Naive thymus-derived CD4-positive, alpha-beta T cell (primary cell): ENCODE measurements at regions not wholly inside any gene's neighbourhood (a gene's known extent, or its start where the extent isn't known, plus 50 kb on each side); places are given as distances from the start of the nearest gene placed in this dataset.
"Not testable (repeated sequence)": the region's sequence is repeated elsewhere in the genome, so short reads cannot be mapped to it uniquely, and the experiment has no call there.

Experiments
- ATAC-seq: fragments of 150-1000 bp; cut with Tn5 transposase; 2 replicates; pipeline ENCODE4 v1.10.0; 2021; ENCODE audit warnings: mild to moderate bottlenecking, moderate library complexity
- CTCF ChIA-PET: fragments of 350-600 bp; sonication (Branson Sonifier 250); formaldehyde crosslinking; loops from one replicate; lab custom pipeline; 2021; ENCODE audit warnings: antibody characterized with exemption; lab: Charles Lee
- POLR2A ChIA-PET: fragments of 350-600 bp; sonication (Branson Sonifier 250); formaldehyde crosslinking; loops from one replicate; lab custom pipeline; 2021; ENCODE audit warnings: antibody characterized with exemption, inconsistent platforms; lab: Charles Lee
- DNase-seq, 9 donors: peaks; one replicate each; pipeline versions ENCODE4 v3.0.0 to v3.0.0-alpha.2; 2020 to 2022; ENCODE audit warnings: mixed read lengths in 1 of 9
- H3K27ac ChIP-seq: one replicate; pipeline ENCODE4 v1.7.0; 2013; ENCODE audit warnings: mild to moderate bottlenecking, low read depth, low read length, moderate library complexity
- H3K27me3 ChIP-seq, 2 donors: one replicate each; pipeline ENCODE4 v1.7.0; 2013; ENCODE audit warnings: low read length in 2 of 2, mild to moderate bottlenecking in 2 of 2, moderate library complexity in 2 of 2; ENCODE audit not compliant: control insufficient read depth in 2 of 2, insufficient read depth in 2 of 2
- H3K36me3 ChIP-seq, 3 experiments: 1 replicate in 2 of 3; 2 replicates in 1 of 3; pipeline ENCODE4 v1.7.0; 2013; ENCODE audit warnings: low read length in 3 of 3, mild to moderate bottlenecking in 3 of 3, moderate library complexity in 1 of 3; ENCODE audit not compliant: insufficient read depth in 3 of 3, control insufficient read depth in 2 of 3
- H3K4me1 ChIP-seq, 2 donors: one replicate each; pipeline ENCODE4 v1.7.0; 2013; ENCODE audit warnings: low read length in 2 of 2, mild to moderate bottlenecking in 2 of 2, moderate library complexity in 1 of 2; ENCODE audit not compliant: control insufficient read depth in 2 of 2, insufficient read depth in 2 of 2
- H3K4me3 ChIP-seq: 2 replicates; pipeline ENCODE4 v1.7.0; 2013; ENCODE audit warnings: mild to moderate bottlenecking, low read length
- H3K9me3 ChIP-seq, 3 experiments: 1 replicate in 2 of 3; 2 replicates in 1 of 3; pipeline ENCODE4 v1.7.0; 2013; ENCODE audit warnings: low read length in 3 of 3; ENCODE audit not compliant: control insufficient read depth in 2 of 3
- H3K27ac Mint-ChIP-seq, 9 donors: one replicate each; pipeline ENCODE4 v1.8.0; 2020 to 2022; ENCODE audit warnings: mixed read lengths in 9 of 9, mild to moderate bottlenecking in 8 of 9, moderate library complexity in 5 of 9, inconsistent platforms in 2 of 9
- H3K27me3 Mint-ChIP-seq, 5 donors: one replicate each; pipeline ENCODE4 v1.8.0; 2021 to 2022; ENCODE audit warnings: mixed read lengths in 5 of 5, mild to moderate bottlenecking in 1 of 5
- H3K36me3 Mint-ChIP-seq, 5 donors: one replicate each; pipeline ENCODE4 v1.8.0; 2020 to 2022; ENCODE audit warnings: mixed read lengths in 5 of 5, mild to moderate bottlenecking in 3 of 5, inconsistent platforms in 1 of 5
- H3K4me1 Mint-ChIP-seq, 7 donors: one replicate each; pipeline ENCODE4 v1.8.0; 2020 to 2022; ENCODE audit warnings: mixed read lengths in 7 of 7, mild to moderate bottlenecking in 3 of 7, inconsistent platforms in 1 of 7
- H3K4me3 Mint-ChIP-seq, 10 donors: one replicate each; pipeline ENCODE4 v1.8.0; 2020 to 2022; ENCODE audit warnings: mild to moderate bottlenecking in 10 of 10, mixed read lengths in 10 of 10, moderate library complexity in 6 of 10, inconsistent platforms in 2 of 10
- H3K9me3 Mint-ChIP-seq, 11 donors: one replicate each; pipeline ENCODE4 v1.8.0; 2020 to 2022; ENCODE audit warnings: mixed read lengths in 11 of 11, mild to moderate bottlenecking in 4 of 11, inconsistent platforms in 1 of 11, moderate library complexity in 1 of 11
- intact Hi-C, 2 donors: fragments of 100-400 bp; cut with micrococcal nuclease; formaldehyde crosslinking; loops; one replicate each; pipeline ENCODE4 v1.15.1; 2023

- H3K27ac ChIP-seq = no peak overlapping the region
- Mint-ChIP-seq H3K36me3 (no peaks in the 10 kb centered on the region), H3K4me3 (no peak overlapping the region), H3K27me3 (peaks cover 0 to 35% (median 27%) of the 10 kb centered on the region in 5 donors), H3K9me3 (peaks cover 0 to 4% (median 0%) of the 10 kb centered on the region in 11 donors), H3K27ac (no peak overlapping the region), H3K4me1 (no peaks in the 10 kb centered on the region)
- no peak for ATAC-seq
- H3K4me3 ChIP-seq = no peak overlapping the region
- H3K4me1 ChIP-seq = no peaks in the 10 kb centered on the region
- no peaks in the 10 kb centered on the region for H3K27me3 ChIP-seq
- no peaks in the 10 kb centered on the region for H3K9me3 ChIP-seq
- no peak for DNase-seq
- POLR2A ChIA-PET = no interaction called here
- CTCF ChIA-PET = no interaction called here
- no peaks in the 10 kb centered on the region for H3K36me3 ChIP-seq
- intact Hi-C loops = no loop called here
Measured at GRCh38 chr9:83191154-83191553, 128.2 kb upstream of the RASEF start.

GRCh38 chr9:83189026-83189425, 126.1 kb upstream of the RASEF start:
- POLR2A ChIA-PET, H3K9me3 Mint-ChIP-seq, ATAC-seq, H3K27ac Mint-ChIP-seq, H3K4me1 Mint-ChIP-seq, H3K36me3 Mint-ChIP-seq, H3K4me3 ChIP-seq, H3K9me3 ChIP-seq, DNase-seq, CTCF ChIA-PET, H3K27ac ChIP-seq, intact Hi-C loops, H3K36me3 ChIP-seq, H3K4me3 Mint-ChIP-seq, H3K27me3 ChIP-seq, H3K4me1 ChIP-seq: not testable (repeated sequence)
- peaks cover 0 to 24% (median 21%) of the 10 kb centered on the region in 5 donors for H3K27me3 Mint-ChIP-seq

- no peaks in the 10 kb centered on the region for H3K4me1 Mint-ChIP-seq
- Histone ChIP-seq H3K4me3 (no peak overlapping the region), H3K9me3 (no peaks in the 10 kb centered on the region), H3K36me3 (no peaks in the 10 kb centered on the region), H3K27ac (no peak overlapping the region), H3K4me1 (no peaks in the 10 kb centered on the region), H3K27me3 (no peaks in the 10 kb centered on the region)
- intact Hi-C loops = no loop called here
- H3K9me3 Mint-ChIP-seq = peaks cover 0 to 4% (median 0%) of the 10 kb centered on the region in 11 donors
- no peak overlapping the region for H3K27ac Mint-ChIP-seq
- ChIA-PET POLR2A (no interaction called here), CTCF (no interaction called here)
- DNase-seq (no peak), ATAC-seq (no peak)
- H3K36me3 Mint-ChIP-seq = no peaks in the 10 kb centered on the region
- no peak overlapping the region for H3K4me3 Mint-ChIP-seq
- peaks cover 0 to 29% (median 21%) of the 10 kb centered on the region in 5 donors for H3K27me3 Mint-ChIP-seq
Measured at GRCh38 chr9:83188277-83188676, 125.3 kb upstream of the RASEF start.

GRCh38 chr9:83186155-83186737, 123.3 kb upstream of the RASEF start:
- Mint-ChIP-seq H3K4me3 (no peak overlapping the region), H3K36me3 (no peaks in the 10 kb centered on the region), H3K4me1 (no peaks in the 10 kb centered on the region), H3K27ac (no peak overlapping the region), H3K27me3 (peaks cover 0 to 39% (median 16%) of the 10 kb centered on the region in 5 donors), H3K9me3 (peaks cover 0 to 4% (median 0%) of the 10 kb centered on the region in 11 donors)
- Histone ChIP-seq H3K27me3 (no peaks in the 10 kb centered on the region), H3K27ac (no peak overlapping the region), H3K9me3 (no peaks in the 10 kb centered on the region), H3K36me3 (no peaks in the 10 kb centered on the region), H3K4me1 (no peaks in the 10 kb centered on the region), H3K4me3 (no peak overlapping the region)
- POLR2A ChIA-PET = no interaction called here
- DNase-seq (no peak), ATAC-seq (no peak)
- CTCF ChIA-PET = no interaction called here
- intact Hi-C loops = no loop called here

GRCh38 chr9:83185488-83186154, 122.7 kb upstream of the RASEF start:
- Mint-ChIP-seq H3K27me3 (peaks cover 0 to 43% (median 20%) of the 10 kb centered on the region in 5 donors), H3K4me1 (no peaks in the 10 kb centered on the region), H3K9me3 (peaks cover 0 to 4% (median 0%) of the 10 kb centered on the region in 11 donors), H3K36me3 (no peaks in the 10 kb centered on the region), H3K27ac (no peak overlapping the region), H3K4me3 (no peak overlapping the region)
- no peaks in the 10 kb centered on the region for H3K4me1 ChIP-seq
- H3K27me3 ChIP-seq = no peaks in the 10 kb centered on the region
- intact Hi-C loops = no loop called here
- ATAC-seq (no peak), DNase-seq (no peak)
- CTCF ChIA-PET = no interaction called here
- H3K27ac ChIP-seq = no peak overlapping the region
- H3K4me3 ChIP-seq = no peak overlapping the region
- no peaks in the 10 kb centered on the region for H3K36me3 ChIP-seq
- no peaks in the 10 kb centered on the region for H3K9me3 ChIP-seq
- POLR2A ChIA-PET = no interaction called here

- no peak overlapping the region for H3K4me3 Mint-ChIP-seq
- Histone ChIP-seq H3K27ac (no peak overlapping the region), H3K27me3 (no peaks in the 10 kb centered on the region), H3K4me1 (no peaks in the 10 kb centered on the region), H3K4me3 (no peak overlapping the region), H3K36me3 (no peaks in the 10 kb centered on the region), H3K9me3 (no peaks in the 10 kb centered on the region)
- POLR2A ChIA-PET = no interaction called here
- peaks cover 0 to 43% (median 12%) of the 10 kb centered on the region in 5 donors for H3K27me3 Mint-ChIP-seq
- no peaks in the 10 kb centered on the region for H3K36me3 Mint-ChIP-seq
- intact Hi-C loops = no loop called here
- CTCF ChIA-PET = no interaction called here
- peaks cover 0 to 8% (median 0%) of the 10 kb centered on the region in 11 donors for H3K9me3 Mint-ChIP-seq
- H3K4me1 Mint-ChIP-seq = no peaks in the 10 kb centered on the region
- DNase-seq (no peak), ATAC-seq (no peak)
- H3K27ac Mint-ChIP-seq = no peak overlapping the region
Measured at GRCh38 chr9:83183621-83184020, 120.7 kb upstream of the RASEF start.

GRCh38 chr9:83182071-83182470, 119.1 kb upstream of the RASEF start:
- no peaks in the 10 kb centered on the region for H3K9me3 ChIP-seq
- Mint-ChIP-seq H3K27ac (no peak overlapping the region), H3K4me1 (no peaks in the 10 kb centered on the region), H3K4me3 (no peak overlapping the region), H3K9me3 (peaks cover 0 to 18% (median 7%) of the 10 kb centered on the region in 11 donors), H3K36me3 (no peaks in the 10 kb centered on the region), H3K27me3 (peaks cover 0 to 34% (median 9%) of the 10 kb centered on the region in 5 donors)
- H3K27me3 ChIP-seq = no peaks in the 10 kb centered on the region
- no peak overlapping the region for H3K27ac ChIP-seq
- H3K4me1 ChIP-seq = no peaks in the 10 kb centered on the region
- no peaks in the 10 kb centered on the region for H3K36me3 ChIP-seq
- CTCF ChIA-PET = no interaction called here
- intact Hi-C loops = no loop called here
- ATAC-seq = no peak
- POLR2A ChIA-PET = no interaction called here
- DNase-seq = no peak
- no peak overlapping the region for H3K4me3 ChIP-seq
